Epithelial cell of proximal tubule (primary cell): ENCODE measurements at regions not wholly inside any gene's neighbourhood (a gene's known extent, or its start where the extent isn't known, plus 50 kb on each side); places are given as distances from the start of the nearest gene placed in this dataset.

Experiments
- DNase-seq: peaks from one replicate; pipeline ENCODE4 v3.0.0-alpha.2; 2011; ENCODE audit warnings: low read depth
- H3K4me3 ChIP-seq: 2 replicates; pipeline ENCODE4 v1.5.1; 2011; ENCODE audit warnings: low read depth, mild to moderate bottlenecking, low read length
- TF ChIP-seq, protein P1 (sequence below): conservative IDR thresholded peaks from 2 replicates; pipeline ENCODE4 v1.5.1; 2012; ENCODE audit warnings: low read depth, mild to moderate bottlenecking, low read length

DNA sequence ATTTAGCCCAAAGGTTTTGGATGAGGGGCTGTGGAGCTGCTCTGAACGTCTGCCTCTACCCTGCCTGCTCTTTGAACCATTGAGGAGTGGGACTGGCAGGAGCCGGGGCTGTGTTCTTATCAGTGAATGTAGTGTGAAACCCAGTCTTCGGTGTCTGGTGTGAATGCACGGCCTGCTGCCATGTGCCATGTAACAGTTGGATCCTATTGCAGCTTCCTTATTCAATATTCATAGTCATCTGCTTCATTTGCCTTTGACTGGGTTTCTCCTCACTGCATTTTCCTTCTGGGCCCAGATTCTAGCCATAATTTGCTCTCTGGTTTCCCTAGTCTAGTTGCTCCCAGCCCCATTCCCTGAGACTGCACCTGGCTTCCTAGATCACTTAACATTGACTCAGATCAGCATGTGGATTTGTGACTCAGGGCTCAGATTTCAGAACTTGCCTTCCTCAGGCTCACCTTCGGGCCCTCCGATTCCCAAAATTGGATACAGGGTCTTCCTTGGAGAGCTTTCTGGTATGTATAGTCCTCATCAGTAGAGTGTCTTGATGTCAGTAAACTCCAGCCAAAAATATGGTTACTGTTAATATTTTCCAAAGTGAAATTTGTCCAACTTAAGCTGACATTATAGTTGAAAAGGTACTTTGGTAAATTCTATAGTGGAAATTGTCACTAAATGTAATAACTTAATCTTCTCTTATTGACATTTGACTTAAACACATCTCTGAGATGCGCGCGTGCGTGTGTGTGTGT, 94.0 kb upstream of the DDIT4L start:
- TF ChIP-seq, protein P1, sequence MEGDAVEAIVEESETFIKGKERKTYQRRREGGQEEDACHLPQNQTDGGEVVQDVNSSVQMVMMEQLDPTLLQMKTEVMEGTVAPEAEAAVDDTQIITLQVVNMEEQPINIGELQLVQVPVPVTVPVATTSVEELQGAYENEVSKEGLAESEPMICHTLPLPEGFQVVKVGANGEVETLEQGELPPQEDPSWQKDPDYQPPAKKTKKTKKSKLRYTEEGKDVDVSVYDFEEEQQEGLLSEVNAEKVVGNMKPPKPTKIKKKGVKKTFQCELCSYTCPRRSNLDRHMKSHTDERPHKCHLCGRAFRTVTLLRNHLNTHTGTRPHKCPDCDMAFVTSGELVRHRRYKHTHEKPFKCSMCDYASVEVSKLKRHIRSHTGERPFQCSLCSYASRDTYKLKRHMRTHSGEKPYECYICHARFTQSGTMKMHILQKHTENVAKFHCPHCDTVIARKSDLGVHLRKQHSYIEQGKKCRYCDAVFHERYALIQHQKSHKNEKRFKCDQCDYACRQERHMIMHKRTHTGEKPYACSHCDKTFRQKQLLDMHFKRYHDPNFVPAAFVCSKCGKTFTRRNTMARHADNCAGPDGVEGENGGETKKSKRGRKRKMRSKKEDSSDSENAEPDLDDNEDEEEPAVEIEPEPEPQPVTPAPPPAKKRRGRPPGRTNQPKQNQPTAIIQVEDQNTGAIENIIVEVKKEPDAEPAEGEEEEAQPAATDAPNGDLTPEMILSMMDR, result no peak
- no peak for DNase-seq

GRCh38 chr4:100280807-100281206, 90.5 kb upstream of the DDIT4L start:
- no peak for DNase-seq
- TF ChIP-seq, protein P1, result no peak
- no peak overlapping the region for H3K4me3 ChIP-seq

More for the DNA sequence above, 94.0 kb upstream of the DDIT4L start:
- no peak overlapping the region for H3K4me3 ChIP-seq

DNA sequence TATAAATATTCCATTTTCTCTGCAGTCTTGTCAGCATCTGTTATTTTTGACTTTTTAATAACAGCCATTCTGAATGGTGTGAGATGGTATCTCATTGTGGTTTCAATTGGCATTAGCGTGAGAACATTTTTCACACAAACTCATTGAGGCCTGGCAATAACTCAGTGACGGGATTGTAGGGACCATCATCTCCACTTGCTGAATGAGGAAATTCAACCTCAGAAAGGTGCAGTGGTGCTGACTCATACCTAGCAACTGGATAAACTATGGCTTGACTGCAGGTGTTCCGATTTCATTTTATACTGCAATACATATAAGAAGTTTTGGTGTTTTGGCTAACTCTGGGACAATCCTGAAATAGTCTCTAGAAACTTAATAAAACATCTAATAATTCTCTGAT, 88.3 kb upstream of the DDIT4L start:
- TF ChIP-seq, protein P1, result no peak
- no peak overlapping the region for H3K4me3 ChIP-seq
- no peak for DNase-seq

DNA sequence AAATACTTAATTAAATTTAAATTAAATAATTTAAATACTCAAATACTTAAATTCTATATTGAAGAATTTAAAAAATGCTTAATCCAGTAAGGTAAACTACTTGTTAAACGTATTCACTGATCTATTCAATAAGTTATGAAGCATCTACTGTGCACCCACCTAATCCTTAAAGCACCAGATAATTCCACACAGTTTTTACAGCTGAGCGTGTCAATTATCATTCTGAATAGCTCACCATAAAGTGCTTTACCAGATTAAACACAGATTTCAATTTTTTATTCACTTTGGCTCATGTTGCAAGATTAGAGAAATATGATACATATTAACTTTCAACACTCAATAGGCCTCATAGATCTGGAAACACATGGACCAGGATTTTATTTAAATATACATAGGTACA, 79.2 kb upstream of the DDIT4L start:
- H3K4me3 ChIP-seq, result no peak overlapping the region
- TF ChIP-seq, protein P1, result no peak
- DNase-seq, result no peak

GRCh38 chr4:100268789-100269188, 78.5 kb upstream of the DDIT4L start:
- no peak overlapping the region for H3K4me3 ChIP-seq
- TF ChIP-seq, protein P1, result no peak
- DNase-seq, result no peak

DNA sequence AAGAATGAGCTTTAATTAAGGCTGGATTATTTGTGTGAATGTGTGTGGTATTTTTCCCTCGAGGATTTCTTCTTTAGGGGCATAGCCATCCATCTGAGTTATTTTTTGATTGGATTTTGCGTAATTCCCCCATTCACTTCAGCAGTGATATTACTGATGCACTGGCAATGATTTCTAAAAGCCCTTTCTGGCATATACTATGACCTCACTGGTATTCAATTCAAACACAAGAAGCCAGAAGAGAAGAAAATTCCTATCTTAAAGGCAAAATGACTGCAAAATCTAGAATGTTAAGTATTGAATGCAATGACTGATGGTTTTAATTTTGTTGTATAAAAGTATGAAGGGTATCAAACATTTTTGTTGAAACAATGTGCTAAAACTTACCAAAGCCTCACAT, 71.1 kb upstream of the DDIT4L start:
- no peak overlapping the region for H3K4me3 ChIP-seq
- no peak for DNase-seq
- TF ChIP-seq, protein P1, result no peak

- H3K4me3 ChIP-seq, result no peak overlapping the region
- DNase-seq, result no peak
- TF ChIP-seq, protein P1, result no peak
Measured at GRCh38 chr4:100258675-100259074, 68.4 kb upstream of the DDIT4L start.
